HG03442 (cell line): ENCODE measurements at regions not wholly inside any gene's neighbourhood (a gene's known extent, or its start where the extent isn't known, plus 50 kb on each side); places are given as distances from the start of the nearest gene placed in this dataset.
"Not testable (repeated sequence)": the region's sequence is repeated elsewhere in the genome, so short reads cannot be mapped to it uniquely, and the experiment has no call there.

Experiments
- ATAC-seq: cut with Tn5 transposase; IDR thresholded peaks from one replicate; pipeline ENCODE4 v1.9.1; 2021; ENCODE audit warnings: mild to moderate bottlenecking, moderate library complexity; ENCODE audit not compliant: unreplicated experiment

GRCh38 chr4:55028196-55028595, 97.2 kb downstream of the KDR start:
- no peak for ATAC-seq

GRCh38 chr4:55027596-55027995, 97.8 kb downstream of the KDR start:
- no peak for ATAC-seq

- not testable (repeated sequence) for ATAC-seq
Measured at GRCh38 chr4:55025456-55025855, 99.9 kb downstream of the KDR start.

GRCh38 chr4:55023030-55023429, 102.4 kb downstream of the KDR start:
- no peak for ATAC-seq

- no peak for ATAC-seq
Measured at GRCh38 chr4:55021214-55021613, 104.2 kb downstream of the KDR start.

GRCh38 chr4:55020131-55020530, 105.3 kb downstream of the KDR start:
- ATAC-seq, result no peak

GRCh38 chr4:55018978-55019377, 106.4 kb downstream of the KDR start:
- ATAC-seq, result no peak

GRCh38 chr4:55018521-55018920, 106.9 kb downstream of the KDR start:
- ATAC-seq, result no peak

- ATAC-seq, result no peak
Measured at GRCh38 chr4:55017406-55017805, 108.0 kb downstream of the KDR start.

- no peak for ATAC-seq
Measured at GRCh38 chr4:55016131-55016530, 109.3 kb downstream of the KDR start.

- ATAC-seq, result no peak
Measured at GRCh38 chr4:55014876-55015275, 110.5 kb downstream of the KDR start.

GRCh38 chr4:55013431-55013955, 111.9 kb downstream of the KDR start:
- no peak for ATAC-seq

GRCh38 chr4:55012363-55013230, 112.8 kb downstream of the KDR start:
- ATAC-seq, result no peak

GRCh38 chr4:55011761-55012160, 113.6 kb downstream of the KDR start:
- ATAC-seq, result no peak

GRCh38 chr4:55010550-55010949, 114.8 kb downstream of the KDR start:
- ATAC-seq, result no peak

GRCh38 chr4:55008166-55009056, 117.0 kb downstream of the KDR start:
- ATAC-seq, result no peak

- ATAC-seq, result no peak
Measured at GRCh38 chr4:55005910-55006309, 119.5 kb downstream of the KDR start.

- no peak for ATAC-seq
Measured at GRCh38 chr4:55004831-55005230, 120.6 kb downstream of the KDR start.

- no peak for ATAC-seq
Measured at GRCh38 chr4:55002431-55002830, 123.0 kb downstream of the KDR start.

GRCh38 chr4:55001538-55001937, 123.9 kb downstream of the KDR start:
- no peak for ATAC-seq

- ATAC-seq, result no peak
Measured at GRCh38 chr4:54999003-54999402, 126.4 kb downstream of the KDR start.
